Tibial nerve (tissue), 4 donors: ENCODE measurements at regions not wholly inside any gene's neighbourhood (a gene's known extent, or its start where the extent isn't known, plus 50 kb on each side); places are given as distances from the start of the nearest gene placed in this dataset.
"Not testable (repeated sequence)": the region's sequence is repeated elsewhere in the genome, so short reads cannot be mapped to it uniquely, and the experiment has no call there.

Experiments
- DNase-seq, 2 donors: peaks; one replicate each; pipeline ENCODE4 v3.0.0-alpha.2; 2019; ENCODE audit warnings: low spot score in 2 of 2
- H3K27ac ChIP-seq, 4 donors: fragments of 200-600 bp; sonication (generic) in 3 of 4; one replicate each; pipeline ENCODE4 v1.5.1; 2017 to 2019; ENCODE audit warnings: mild to moderate bottlenecking in 1 of 4
- H3K27me3 ChIP-seq, 2 donors: fragments of 200-600 bp; sonication (generic) in 1 of 2; one replicate each; pipeline versions ENCODE4 v1.5.1 to v1.6.0; 2017 to 2019
- H3K36me3 ChIP-seq, 3 donors: fragments of 200-600 bp; sonication (generic); one replicate each; pipeline ENCODE4 v1.5.1; 2018 to 2019
- H3K4me1 ChIP-seq, 4 donors: fragments of 200-600 bp; sonication (generic) in 3 of 4; one replicate each; pipeline ENCODE4 v1.5.1; 2017 to 2019
- H3K4me3 ChIP-seq, 4 donors: fragments of 200-600 bp; sonication (generic) in 3 of 4; one replicate each; pipeline ENCODE4 v1.5.1; 2017 to 2019; ENCODE audit warnings: mild to moderate bottlenecking in 1 of 4, moderate library complexity in 1 of 4
- H3K9me3 ChIP-seq, 4 donors: fragments of 200-600 bp; sonication (generic) in 3 of 4; one replicate each; pipeline ENCODE4 v1.5.1; 2017 to 2019
- CTCF ChIP-seq, 5 experiments: fragments of 200-600 bp in 3 of 5; fragments of 450-650 bp in 2 of 5; sonication (generic) in 3 of 5; IDR thresholded peaks; one replicate each; pipeline ENCODE4 v1.5.1; 2016 to 2019; ENCODE audit warnings: antibody characterized with exemption in 5 of 5, mild to moderate bottlenecking in 3 of 5, moderate library complexity in 2 of 5
- EP300 ChIP-seq, 2 donors: sonication (generic); formaldehyde crosslinking; IDR thresholded peaks; one replicate each; pipeline ENCODE4 v1.6.1; 2017; ENCODE audit warnings: antibody characterized with exemption in 2 of 2, mild to moderate bottlenecking in 1 of 2
- POLR2A ChIP-seq, 2 donors: fragments of 450-650 bp; IDR thresholded peaks; one replicate each; pipeline ENCODE4 v1.6.1; 2017; ENCODE audit warnings: antibody characterized with exemption in 2 of 2, mild to moderate bottlenecking in 2 of 2, moderate library complexity in 2 of 2
- WGBS, 2 donors: methylation state at CpG; one replicate each; pipeline ENCODE4 v1.1.5; 2018; 5-methylcytosine and 5-hydroxymethylcytosine counted together

- Histone ChIP-seq H3K4me1 (no peaks in the 10 kb centered on the region), H3K9me3 (peaks cover 0 to 20% (median 0%) of the 10 kb centered on the region in 4 donors), H3K36me3 (no peaks in the 10 kb centered on the region), H3K27ac (no peak overlapping the region), H3K27me3 (peaks cover 0 to 10% of the 10 kb centered on the region in 2 donors), H3K4me3 (no peak overlapping the region)
- WGBS, 2 donors, result 83 to 86% methylated on average over 5 of the region's 5 CpGs
- DNase-seq, result no peak
- TF ChIP-seq EP300 (IDR thresholded peaks at IDR 0.05), result no peak
- TF ChIP-seq CTCF (IDR thresholded peaks at IDR 0.05), result no peak
- TF ChIP-seq POLR2A (IDR thresholded peaks at IDR 0.05), result no peak
Observed at GRCh38 chr16:22660441-22661160, 149.9 kb downstream of the NPIPB5 start.

GRCh38 chr16:22661161-22661647 is 150.5 kb downstream of the NPIPB5 start:
- no peak for DNase-seq
- Histone ChIP-seq H3K27ac (no peak overlapping the region), H3K9me3 (peaks cover 0 to 20% (median 0%) of the 10 kb centered on the region in 4 donors), H3K4me1 (no peaks in the 10 kb centered on the region), H3K27me3 (peaks cover 0 to 10% of the 10 kb centered on the region in 2 donors), H3K4me3 (no peak overlapping the region), H3K36me3 (no peaks in the 10 kb centered on the region)
- WGBS, 2 donors, result 78 to 87% methylated on average over 7 of the region's 7 CpGs
- TF ChIP-seq EP300 (IDR thresholded peaks at IDR 0.05) (no peak), POLR2A (IDR thresholded peaks at IDR 0.05) (no peak), CTCF (IDR thresholded peaks at IDR 0.05) (no peak)

GRCh38 chr16:22662958-22663357 is 151.0 kb upstream of the HS3ST2 start:
- Histone ChIP-seq H3K9me3 (peaks cover 0 to 20% (median 0%) of the 10 kb centered on the region in 4 donors), H3K27me3 (peaks cover 0 to 10% of the 10 kb centered on the region in 2 donors)
- not testable (repeated sequence) for DNase-seq, H3K4me3 ChIP-seq, H3K4me1 ChIP-seq, H3K36me3 ChIP-seq, H3K27ac ChIP-seq
- 63 to 73% methylated on average over 1 of the region's 1 CpG for WGBS, 2 donors

- H3K27ac ChIP-seq, result no peak overlapping the region
Observed at GRCh38 chr16:22663389-22664064, 150.4 kb upstream of the HS3ST2 start.

GRCh38 chr16:22664132-22664531 is 149.8 kb upstream of the HS3ST2 start:
- H3K27me3 ChIP-seq, result peaks cover 0 to 10% of the 10 kb centered on the region in 2 donors
- WGBS, 2 donors, result 77% methylated on average over 4 of the region's 4 CpGs
- no peaks in the 10 kb centered on the region for H3K4me1 ChIP-seq
- DNase-seq, result no peak
- H3K36me3 ChIP-seq, result no peaks in the 10 kb centered on the region
- TF ChIP-seq EP300 (IDR thresholded peaks at IDR 0.05), result no peak
- no peak for TF ChIP-seq CTCF (IDR thresholded peaks at IDR 0.05)
- TF ChIP-seq POLR2A (IDR thresholded peaks at IDR 0.05), result no peak
- peaks cover 0 to 20% (median 0%) of the 10 kb centered on the region in 4 donors for H3K9me3 ChIP-seq
- no peak overlapping the region for H3K27ac ChIP-seq
- H3K4me3 ChIP-seq, result no peak overlapping the region

More at GRCh38 chr16:22663389-22664064, 150.4 kb upstream of the HS3ST2 start:
- Histone ChIP-seq H3K27me3 (peaks cover 0 to 10% of the 10 kb centered on the region in 2 donors), H3K9me3 (peaks cover 0 to 20% (median 0%) of the 10 kb centered on the region in 4 donors), H3K4me1 (no peaks in the 10 kb centered on the region), H3K4me3 (no peak overlapping the region), H3K36me3 (no peaks in the 10 kb centered on the region)
- no peak for TF ChIP-seq EP300 (IDR thresholded peaks at IDR 0.05)
- no peak for TF ChIP-seq CTCF (IDR thresholded peaks at IDR 0.05)
- TF ChIP-seq POLR2A (IDR thresholded peaks at IDR 0.05), result no peak
- WGBS, 2 donors, result 77 to 83% methylated on average over 6 of the region's 6 CpGs
- DNase-seq, result no peak
